Adipocyte (in vitro differentiated cells): ENCODE measurements at regions not wholly inside any gene's neighbourhood (a gene's known extent, or its start where the extent isn't known, plus 50 kb on each side); places are given as distances from the start of the nearest gene placed in this dataset.

Source experiments
- DNase-seq: peaks from one replicate; pipeline ENCODE4 v3.0.0-alpha.2; 2015; ENCODE audit warnings: low read depth
- H3K27me3 ChIP-seq: replicated peaks from 2 replicates; pipeline ENCODE4 v1.7.0; 2013; ENCODE audit warnings: mild to moderate bottlenecking, low read length, moderate library complexity; ENCODE audit not compliant: control insufficient read depth, insufficient read depth
- H3K36me3 ChIP-seq: 2 replicates; pipeline ENCODE4 v1.7.0; 2013; ENCODE audit warnings: low read length, mild to moderate bottlenecking, moderate library complexity; ENCODE audit not compliant: control insufficient read depth, insufficient read depth, severe bottlenecking
- H3K4me1 ChIP-seq: 2 replicates; pipeline ENCODE4 v1.7.0; 2013; ENCODE audit warnings: mild to moderate bottlenecking, low read length, moderate library complexity; ENCODE audit not compliant: control insufficient read depth, insufficient read depth
- H3K4me3 ChIP-seq: 2 replicates; pipeline ENCODE4 v1.7.0; 2013; ENCODE audit warnings: mild to moderate bottlenecking, low read length, moderate library complexity
- H3K9ac ChIP-seq: 2 replicates; pipeline ENCODE4 v1.7.0; 2013; ENCODE audit warnings: mild to moderate bottlenecking, low read length, moderate library complexity
- H3K9me3 ChIP-seq: 2 replicates; pipeline ENCODE4 v1.7.0; 2013; ENCODE audit warnings: mild to moderate bottlenecking, low read length, moderate library complexity; ENCODE audit not compliant: control insufficient read depth

GRCh38 chr1:219772265-219773036, 155.9 kb downstream of the SLC30A10 start:
- Histone ChIP-seq H3K27me3 (no peaks in the 10 kb centered on the region), H3K4me1 (peaks cover 3% of the 10 kb centered on the region), H3K9ac (no peak overlapping the region), H3K9me3 (no peaks in the 10 kb centered on the region), H3K36me3 (no peaks in the 10 kb centered on the region), H3K4me3 (no peak overlapping the region)
- DNase-seq, result no peak

GRCh38 chr1:219771080-219771479, 157.3 kb downstream of the SLC30A10 start:
- DNase-seq, result peak; percentile 48
- Histone ChIP-seq H3K36me3 (no peaks in the 10 kb centered on the region), H3K27me3 (no peaks in the 10 kb centered on the region)

GRCh38 chr1:219763321-219763720, 150.4 kb upstream of the ZC3H11B start:
- no peak overlapping the region for H3K9ac ChIP-seq
- no peak overlapping the region for H3K4me3 ChIP-seq

More at GRCh38 chr1:219771080-219771479, 157.3 kb downstream of the SLC30A10 start:
- peaks cover 1% of the 10 kb centered on the region for H3K9me3 ChIP-seq
- H3K9ac ChIP-seq, result no peak overlapping the region
- peaks cover 3% of the 10 kb centered on the region for H3K4me1 ChIP-seq
- H3K4me3 ChIP-seq, result no peak overlapping the region

GRCh38 chr1:219761208-219761860, 148.4 kb upstream of the ZC3H11B start:
- no peaks in the 10 kb centered on the region for H3K27me3 ChIP-seq
- H3K9ac ChIP-seq, result no peak overlapping the region
- no peak for DNase-seq
- H3K4me3 ChIP-seq, result no peak overlapping the region
- no peaks in the 10 kb centered on the region for H3K4me1 ChIP-seq
- H3K9me3 ChIP-seq, result peaks cover 5% of the 10 kb centered on the region
- H3K36me3 ChIP-seq, result no peaks in the 10 kb centered on the region

More at GRCh38 chr1:219763321-219763720, 150.4 kb upstream of the ZC3H11B start:
- Histone ChIP-seq H3K4me1 (no peaks in the 10 kb centered on the region), H3K9me3 (peaks cover 5% of the 10 kb centered on the region), H3K36me3 (no peaks in the 10 kb centered on the region), H3K27me3 (no peaks in the 10 kb centered on the region)
- DNase-seq, result no peak

GRCh38 chr1:219759095-219759494, 146.2 kb upstream of the ZC3H11B start:
- H3K36me3 ChIP-seq, result no peaks in the 10 kb centered on the region
- peaks cover 2% of the 10 kb centered on the region for H3K4me1 ChIP-seq
- no peaks in the 10 kb centered on the region for H3K9me3 ChIP-seq
- DNase-seq, result no peak
- H3K27me3 ChIP-seq, result no peaks in the 10 kb centered on the region
- H3K9ac ChIP-seq, result no peak overlapping the region
- no peak overlapping the region for H3K4me3 ChIP-seq

- Histone ChIP-seq H3K4me3 (no peak overlapping the region), H3K27me3 (no peaks in the 10 kb centered on the region), H3K36me3 (no peaks in the 10 kb centered on the region), H3K9me3 (no peaks in the 10 kb centered on the region), H3K9ac (no peak overlapping the region), H3K4me1 (peaks cover 2% of the 10 kb centered on the region)
- no peak for DNase-seq
Observed at GRCh38 chr1:219757890-219758289, 145.0 kb upstream of the ZC3H11B start.

- Histone ChIP-seq H3K9ac (no peak overlapping the region), H3K27me3 (no peaks in the 10 kb centered on the region), H3K4me1 (peaks cover 2% of the 10 kb centered on the region), H3K9me3 (no peaks in the 10 kb centered on the region), H3K4me3 (no peak overlapping the region), H3K36me3 (no peaks in the 10 kb centered on the region)
- DNase-seq, result no peak
Observed at GRCh38 chr1:219755234-219755633, 142.3 kb upstream of the ZC3H11B start.

- no peaks in the 10 kb centered on the region for H3K27me3 ChIP-seq
- no peak for DNase-seq
Observed at GRCh38 chr1:219754767-219755166, 141.9 kb upstream of the ZC3H11B start.

GRCh38 chr1:219753914-219754313, 141.0 kb upstream of the ZC3H11B start:
- H3K4me1 ChIP-seq, result peaks cover 2% of the 10 kb centered on the region
- H3K36me3 ChIP-seq, result no peaks in the 10 kb centered on the region
- DNase-seq, result no peak
- no peak overlapping the region for H3K9ac ChIP-seq
- no peaks in the 10 kb centered on the region for H3K27me3 ChIP-seq
- no peaks in the 10 kb centered on the region for H3K9me3 ChIP-seq
- H3K4me3 ChIP-seq, result no peak overlapping the region

More at GRCh38 chr1:219754767-219755166, 141.9 kb upstream of the ZC3H11B start:
- H3K4me3 ChIP-seq, result no peak overlapping the region
- no peaks in the 10 kb centered on the region for H3K36me3 ChIP-seq
- no peak overlapping the region for H3K9ac ChIP-seq
- peaks cover 2% of the 10 kb centered on the region for H3K4me1 ChIP-seq
- H3K9me3 ChIP-seq, result no peaks in the 10 kb centered on the region

- Histone ChIP-seq H3K9me3 (no peaks in the 10 kb centered on the region), H3K4me1 (peaks cover 2% of the 10 kb centered on the region), H3K27me3 (no peaks in the 10 kb centered on the region), H3K9ac (no peak overlapping the region), H3K4me3 (no peak overlapping the region), H3K36me3 (no peaks in the 10 kb centered on the region)
- no peak for DNase-seq
Observed at GRCh38 chr1:219752645-219753044, 139.7 kb upstream of the ZC3H11B start.

- Histone ChIP-seq H3K4me3 (no peak overlapping the region), H3K9ac (no peak overlapping the region), H3K27me3 (no peaks in the 10 kb centered on the region), H3K36me3 (no peaks in the 10 kb centered on the region), H3K9me3 (no peaks in the 10 kb centered on the region), H3K4me1 (peaks cover 2% of the 10 kb centered on the region)
- no peak for DNase-seq
Observed at GRCh38 chr1:219751870-219752507, 139.1 kb upstream of the ZC3H11B start.
